Left lung (tissue), 4 donors: ENCODE measurements at regions not wholly inside any gene's neighbourhood (a gene's known extent, or its start where the extent isn't known, plus 50 kb on each side); places are given as distances from the start of the nearest gene placed in this dataset.
A peak's percentile ranks its signal among the peaks of the same experiment; 100 is the strongest.
"Not testable (repeated sequence)": the region's sequence is repeated elsewhere in the genome, so short reads cannot be mapped to it uniquely, and the experiment has no call there.

Experiments
- ATAC-seq: fragments of 200-7000 bp; cut with Tn5 transposase; one replicate; pipeline ENCODE4 v1.9.1; 2020; ENCODE audit warnings: moderate library complexity
- DNase-seq, 4 donors: peaks; one replicate each; pipeline ENCODE4 v3.0.0-alpha.2; 2013 to 2020
- H3K27ac ChIP-seq, 2 donors: fragments of 200-600 bp; sonication (generic) in 1 of 2; one replicate each; pipeline versions ENCODE4 v1.5.0 to v1.8.0; 2020 to 2021
- H3K27me3 ChIP-seq, 2 donors: fragments of 200-600 bp; sonication (generic) in 1 of 2; one replicate each; pipeline versions ENCODE4 v1.5.0 to v1.8.0; 2020 to 2021
- H3K36me3 ChIP-seq, 2 donors: fragments of 200-600 bp; sonication (generic) in 1 of 2; one replicate each; pipeline versions ENCODE4 v1.5.0 to v1.8.0; 2020 to 2021
- H3K4me1 ChIP-seq, 2 donors: fragments of 200-600 bp; one replicate each; pipeline ENCODE4 v1.8.0; 2021
- H3K4me3 ChIP-seq, 2 donors: fragments of 200-600 bp; sonication (generic) in 1 of 2; one replicate each; pipeline versions ENCODE4 v1.5.0 to v1.8.0; 2020 to 2021; ENCODE audit warnings: mild to moderate bottlenecking in 1 of 2
- H3K9me3 ChIP-seq, 2 donors: fragments of 200-600 bp; sonication (generic) in 1 of 2; one replicate each; pipeline versions ENCODE4 v1.5.0 to v1.8.0; 2020 to 2021
- CTCF ChIP-seq, 2 donors: fragments of 200-600 bp; sonication (generic) in 1 of 2; IDR thresholded peaks; one replicate each; pipeline versions ENCODE4 v1.5.0 to v1.8.0; 2021; ENCODE audit warnings: antibody characterized with exemption in 2 of 2
- intact Hi-C, 2 donors: fragments of 100-400 bp; cut with DNase I; formaldehyde crosslinking; loops; one replicate each; pipeline versions ENCODE4 v1.11.2 to v1.14.2; 2022
- donor health status: DM: no; HTN: yes; CAD: no.
- donor health status: DM: no; HTN: no; CAD: no.

- intact Hi-C loops, H3K36me3 ChIP-seq, H3K9me3 ChIP-seq, H3K4me3 ChIP-seq, H3K27me3 ChIP-seq, H3K27ac ChIP-seq, DNase-seq: not testable (repeated sequence)
- H3K4me1 ChIP-seq = peaks cover 23 to 33% of the 10 kb centered on the region in 2 donors
- ATAC-seq = peak; percentile 76
Observed at GRCh38 chr1:149841597-149842238, 57.6 kb upstream of the BOLA1 start.

- H3K27me3 ChIP-seq, H3K9me3 ChIP-seq, H3K4me3 ChIP-seq, H3K36me3 ChIP-seq, intact Hi-C loops, DNase-seq, H3K27ac ChIP-seq: not testable (repeated sequence)
- peaks cover 23 to 39% of the 10 kb centered on the region in 2 donors for H3K4me1 ChIP-seq
- ATAC-seq = peak; percentile 78
Observed at GRCh38 chr1:149842458-149843064, 56.8 kb upstream of the BOLA1 start.

GRCh38 chr1:149843431-149844041, 55.8 kb upstream of the BOLA1 start:
- Histone ChIP-seq H3K4me1 (peaks cover 27 to 49% of the 10 kb centered on the region in 2 donors), H3K36me3 (peaks cover 0 to 7% of the 10 kb centered on the region in 2 donors), H3K27me3 (no peaks in the 10 kb centered on the region), H3K4me3 (peak overlapping the region; percentile 28 to 47), H3K9me3 (no peaks in the 10 kb centered on the region), H3K27ac (peak overlapping the region; percentile 60 to 88)
- intact Hi-C loops = no loop called here
- DNase-seq (no peak), ATAC-seq (no peak)
- TF ChIP-seq CTCF (IDR thresholded peaks at IDR 0.05) = no peak

GRCh38 chr1:149844101-149844500, 55.3 kb upstream of the BOLA1 start:
- Histone ChIP-seq H3K4me3 (peak overlapping the region; percentile 28 to 47), H3K36me3 (peaks cover 0 to 7% of the 10 kb centered on the region in 2 donors), H3K4me1 (peaks cover 30 to 55% of the 10 kb centered on the region in 2 donors), H3K27ac (peak overlapping the region; percentile 60 to 88), H3K9me3 (no peaks in the 10 kb centered on the region), H3K27me3 (no peaks in the 10 kb centered on the region)
- TF ChIP-seq CTCF (IDR thresholded peaks at IDR 0.05) = no peak
- ATAC-seq (no peak), DNase-seq (no peak)
- intact Hi-C loops = no loop called here

GRCh38 chr1:149844650-149845255, 54.6 kb upstream of the BOLA1 start:
- intact Hi-C loops = no loop called here
- TF ChIP-seq CTCF (IDR thresholded peaks at IDR 0.05) = no peak
- H3K9me3 ChIP-seq = no peaks in the 10 kb centered on the region

GRCh38 chr1:149845416-149845815, 54.0 kb upstream of the BOLA1 start:
- Histone ChIP-seq H3K27me3 (no peaks in the 10 kb centered on the region), H3K4me3 (no peak overlapping the region), H3K9me3 (no peaks in the 10 kb centered on the region), H3K36me3 (peaks cover 0 to 7% of the 10 kb centered on the region in 2 donors), H3K27ac (peak overlapping the region in 1 of 2 donors; percentile 18), H3K4me1 (peaks cover 38 to 62% of the 10 kb centered on the region in 2 donors)
- ATAC-seq (no peak), DNase-seq (no peak)
- TF ChIP-seq CTCF (IDR thresholded peaks at IDR 0.05) = no peak
- intact Hi-C loops = no loop called here

More at GRCh38 chr1:149844650-149845255, 54.6 kb upstream of the BOLA1 start:
- H3K27me3 ChIP-seq = no peaks in the 10 kb centered on the region
- no peak overlapping the region for H3K4me3 ChIP-seq
- peaks cover 37 to 61% of the 10 kb centered on the region in 2 donors for H3K4me1 ChIP-seq
- ATAC-seq (no peak), DNase-seq (no peak)
- peak overlapping the region in 1 of 2 donors; percentile 18 for H3K27ac ChIP-seq
- H3K36me3 ChIP-seq = peaks cover 0 to 7% of the 10 kb centered on the region in 2 donors
